ENCODE measurements at regions not wholly inside any gene's neighbourhood (a gene's known extent, or its start where the extent isn't known, plus 50 kb on each side); places are given as distances from the start of the nearest gene placed in this dataset.
A peak's percentile ranks its signal among the peaks of the same experiment; 100 is the strongest.
"Not testable (repeated sequence)": the region's sequence is repeated elsewhere in the genome, so short reads cannot be mapped to it uniquely, and the experiment has no call there.

GRCh38 chr13:24997367-24997967, 98.5 kb upstream of the PABPC3 start:
- no peaks in the 10 kb centered on the region for H3K4me1 ChIP-seq (ENCODE audit: control insufficient read depth in 2 of 3, insufficient read depth in 2 of 3, low read depth in 1 of 3, low read length in 3 of 3)
- intact Hi-C loops (cut with DNase I), result no loop called here
- DNase-seq (peak in 2 of 5 donors; percentile 61 to 65), FAIRE-seq (no peak)
- no peaks in the 10 kb centered on the region for H3K36me3 ChIP-seq (ENCODE audit: control insufficient read depth in 2 of 3, insufficient read depth in 3 of 3, low read length in 3 of 3)
- no peak overlapping the region for H3K9ac ChIP-seq (ENCODE audit: low read length in 3 of 3)
- no peaks in the 10 kb centered on the region for H3K27me3 ChIP-seq (ENCODE audit: control insufficient read depth, insufficient read depth, low read length)
- H3K4me3 ChIP-seq (ENCODE audit: low read length in 3 of 3), result no peak overlapping the region
- no peaks in the 10 kb centered on the region for H3K9me3 ChIP-seq (ENCODE audit: control insufficient read depth in 2 of 3, insufficient read depth in 1 of 3, low read length in 3 of 3)
- TF ChIP-seq, protein P1, sequence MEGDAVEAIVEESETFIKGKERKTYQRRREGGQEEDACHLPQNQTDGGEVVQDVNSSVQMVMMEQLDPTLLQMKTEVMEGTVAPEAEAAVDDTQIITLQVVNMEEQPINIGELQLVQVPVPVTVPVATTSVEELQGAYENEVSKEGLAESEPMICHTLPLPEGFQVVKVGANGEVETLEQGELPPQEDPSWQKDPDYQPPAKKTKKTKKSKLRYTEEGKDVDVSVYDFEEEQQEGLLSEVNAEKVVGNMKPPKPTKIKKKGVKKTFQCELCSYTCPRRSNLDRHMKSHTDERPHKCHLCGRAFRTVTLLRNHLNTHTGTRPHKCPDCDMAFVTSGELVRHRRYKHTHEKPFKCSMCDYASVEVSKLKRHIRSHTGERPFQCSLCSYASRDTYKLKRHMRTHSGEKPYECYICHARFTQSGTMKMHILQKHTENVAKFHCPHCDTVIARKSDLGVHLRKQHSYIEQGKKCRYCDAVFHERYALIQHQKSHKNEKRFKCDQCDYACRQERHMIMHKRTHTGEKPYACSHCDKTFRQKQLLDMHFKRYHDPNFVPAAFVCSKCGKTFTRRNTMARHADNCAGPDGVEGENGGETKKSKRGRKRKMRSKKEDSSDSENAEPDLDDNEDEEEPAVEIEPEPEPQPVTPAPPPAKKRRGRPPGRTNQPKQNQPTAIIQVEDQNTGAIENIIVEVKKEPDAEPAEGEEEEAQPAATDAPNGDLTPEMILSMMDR (IDR thresholded peaks at IDR 0.05; ENCODE audit: borderline replicate concordance, extremely low read depth, insufficient read depth), result peak; percentile 53
- H3K27ac ChIP-seq (ENCODE audit: low read depth in 2 of 2, low read length in 2 of 2), result no peak overlapping the region

DNA sequence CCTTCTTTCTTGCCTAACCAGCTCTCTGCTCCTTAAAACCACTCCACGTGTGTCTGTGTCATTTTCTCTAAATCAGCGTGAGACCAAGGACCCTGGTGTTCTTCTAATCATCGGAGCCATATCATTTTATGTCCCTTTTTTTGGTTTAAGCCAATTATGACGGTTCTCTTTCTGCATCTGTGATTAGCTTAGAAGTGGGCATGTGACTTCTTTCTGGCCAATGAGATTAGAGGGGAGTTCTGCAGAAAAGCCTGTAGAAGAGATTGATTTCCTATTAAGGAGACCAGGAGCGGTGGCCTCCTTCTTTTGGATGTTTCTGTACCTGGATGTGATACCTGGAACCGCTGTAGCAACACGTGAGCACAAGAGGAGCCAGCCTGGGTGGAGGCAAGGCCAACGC, 97.5 kb upstream of the PABPC3 start:
- DNase-seq (no peak), FAIRE-seq (no peak)
- H3K9ac ChIP-seq (ENCODE audit: low read length in 3 of 3), result no peak overlapping the region
- no peaks in the 10 kb centered on the region for H3K27me3 ChIP-seq (ENCODE audit: control insufficient read depth, insufficient read depth, low read length)
- TF ChIP-seq, protein P1 (IDR thresholded peaks at IDR 0.05; ENCODE audit: borderline replicate concordance, extremely low read depth, insufficient read depth), result no peak
- H3K4me3 ChIP-seq (ENCODE audit: low read length in 3 of 3), result no peak overlapping the region
- intact Hi-C loops (cut with DNase I), result no loop called here
- H3K9me3 ChIP-seq (ENCODE audit: control insufficient read depth in 2 of 3, insufficient read depth in 1 of 3, low read length in 3 of 3), result no peaks in the 10 kb centered on the region
- H3K4me1 ChIP-seq (ENCODE audit: control insufficient read depth in 2 of 3, insufficient read depth in 2 of 3, low read depth in 1 of 3, low read length in 3 of 3), result no peaks in the 10 kb centered on the region
- H3K27ac ChIP-seq (ENCODE audit: low read depth in 2 of 2, low read length in 2 of 2), result no peak overlapping the region
- H3K36me3 ChIP-seq (ENCODE audit: control insufficient read depth in 2 of 3, insufficient read depth in 3 of 3, low read length in 3 of 3), result no peaks in the 10 kb centered on the region

- TF ChIP-seq, protein P1 (IDR thresholded peaks at IDR 0.05; ENCODE audit: borderline replicate concordance, extremely low read depth, insufficient read depth), result no peak
These were observed 94.3 kb upstream of the PABPC3 start for GRCh38 chr13:25001476-25002206.

GRCh38 chr13:25002311-25002710, 93.6 kb upstream of the PABPC3 start:
- H3K4me3 ChIP-seq (ENCODE audit: low read length in 3 of 3); H3K4me1 ChIP-seq (ENCODE audit: control insufficient read depth in 2 of 3, insufficient read depth in 2 of 3, low read depth in 1 of 3, low read length in 3 of 3); H3K36me3 ChIP-seq (ENCODE audit: control insufficient read depth in 2 of 3, insufficient read depth in 3 of 3, low read length in 3 of 3); H3K27me3 ChIP-seq (ENCODE audit: control insufficient read depth, insufficient read depth, low read length); FAIRE-seq; H3K9ac ChIP-seq (ENCODE audit: low read length in 3 of 3); intact Hi-C loops (cut with DNase I); H3K9me3 ChIP-seq (ENCODE audit: control insufficient read depth in 2 of 3, insufficient read depth in 1 of 3, low read length in 3 of 3); H3K27ac ChIP-seq (ENCODE audit: low read depth in 2 of 2, low read length in 2 of 2): not testable (repeated sequence)
- peak in 4 of 5 donors; percentile 64 to 83 (median 74) for DNase-seq

More at GRCh38 chr13:25001476-25002206, 94.3 kb upstream of the PABPC3 start:
- FAIRE-seq (no peak), DNase-seq (peak in 1 of 5 donors; percentile 9)
- H3K36me3 ChIP-seq (ENCODE audit: control insufficient read depth in 2 of 3, insufficient read depth in 3 of 3, low read length in 3 of 3), result no peaks in the 10 kb centered on the region
- no peaks in the 10 kb centered on the region for H3K9me3 ChIP-seq (ENCODE audit: control insufficient read depth in 2 of 3, insufficient read depth in 1 of 3, low read length in 3 of 3)
- H3K9ac ChIP-seq (ENCODE audit: low read length in 3 of 3), result no peak overlapping the region
- H3K4me3 ChIP-seq (ENCODE audit: low read length in 3 of 3), result no peak overlapping the region
- H3K27ac ChIP-seq (ENCODE audit: low read depth in 2 of 2, low read length in 2 of 2), result no peak overlapping the region
- H3K4me1 ChIP-seq (ENCODE audit: control insufficient read depth in 2 of 3, insufficient read depth in 2 of 3, low read depth in 1 of 3, low read length in 3 of 3), result no peaks in the 10 kb centered on the region
- H3K27me3 ChIP-seq (ENCODE audit: control insufficient read depth, insufficient read depth, low read length), result no peaks in the 10 kb centered on the region
- intact Hi-C loops (cut with DNase I), result no loop called here

DNA sequence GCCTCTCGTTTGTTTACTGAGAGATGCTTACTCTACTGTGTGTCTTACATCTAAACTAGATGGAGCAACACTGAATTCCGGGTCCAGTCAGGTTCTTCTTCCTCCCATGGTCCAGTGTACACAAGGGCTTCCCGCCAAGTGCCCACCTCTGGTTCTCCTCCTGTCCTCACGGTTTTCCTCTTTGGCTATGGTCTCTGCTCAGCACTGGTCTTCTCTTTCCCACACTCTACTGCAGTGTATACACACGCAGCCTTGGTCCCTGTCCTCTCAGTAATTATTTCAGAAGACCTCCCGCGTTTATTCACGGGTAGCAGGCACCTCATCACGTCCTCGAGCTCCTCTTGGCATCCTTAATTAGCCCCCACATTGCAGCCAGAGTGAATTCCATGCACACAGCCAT, 91.4 kb upstream of the PABPC3 start:
- DNase-seq; intact Hi-C loops (cut with DNase I); FAIRE-seq: not testable (repeated sequence)

DNA sequence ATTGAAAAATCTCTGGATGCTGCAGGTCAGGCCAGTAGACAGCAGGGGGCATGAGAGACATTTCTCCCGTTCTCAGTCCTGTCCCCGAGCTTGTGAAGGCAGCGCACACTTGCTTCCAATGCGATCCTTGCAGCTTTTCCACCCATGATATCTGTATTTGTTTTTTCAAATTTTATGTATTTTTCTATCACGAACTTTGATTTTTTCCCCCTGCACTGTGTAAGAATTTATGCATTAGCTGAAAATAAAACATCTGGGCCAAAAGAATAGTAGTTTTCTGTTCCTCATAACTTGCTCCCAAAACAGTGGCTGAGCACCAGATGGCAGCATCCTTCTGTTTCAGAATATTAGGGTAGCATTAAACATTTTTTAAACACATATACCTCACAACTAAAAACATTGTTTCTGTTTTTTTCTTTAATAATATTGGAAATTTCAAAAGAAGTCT, 90.9 kb upstream of the PABPC3 start:
- H3K27me3 ChIP-seq (ENCODE audit: control insufficient read depth, insufficient read depth, low read length); H3K9ac ChIP-seq (ENCODE audit: low read length in 3 of 3); H3K4me1 ChIP-seq (ENCODE audit: control insufficient read depth in 2 of 3, insufficient read depth in 2 of 3, low read depth in 1 of 3, low read length in 3 of 3); H3K36me3 ChIP-seq (ENCODE audit: control insufficient read depth in 2 of 3, insufficient read depth in 3 of 3, low read length in 3 of 3); H3K27ac ChIP-seq (ENCODE audit: low read depth in 2 of 2, low read length in 2 of 2); H3K4me3 ChIP-seq (ENCODE audit: low read length in 3 of 3); intact Hi-C loops (cut with DNase I); H3K9me3 ChIP-seq (ENCODE audit: control insufficient read depth in 2 of 3, insufficient read depth in 1 of 3, low read length in 3 of 3): not testable (repeated sequence)
- FAIRE-seq (peak; percentile 78), DNase-seq (peak in 2 of 5 donors; percentile 53 to 60)

More for the DNA sequence above, 91.4 kb upstream of the PABPC3 start:
- not testable (repeated sequence) for H3K9ac ChIP-seq (ENCODE audit: low read length in 3 of 3); H3K27ac ChIP-seq (ENCODE audit: low read depth in 2 of 2, low read length in 2 of 2); H3K36me3 ChIP-seq (ENCODE audit: control insufficient read depth in 2 of 3, insufficient read depth in 3 of 3, low read length in 3 of 3); H3K4me1 ChIP-seq (ENCODE audit: control insufficient read depth in 2 of 3, insufficient read depth in 2 of 3, low read depth in 1 of 3, low read length in 3 of 3); H3K4me3 ChIP-seq (ENCODE audit: low read length in 3 of 3); H3K27me3 ChIP-seq (ENCODE audit: control insufficient read depth, insufficient read depth, low read length); H3K9me3 ChIP-seq (ENCODE audit: control insufficient read depth in 2 of 3, insufficient read depth in 1 of 3, low read length in 3 of 3)

Data from kidney (tissue), 13 donors.